ENCODE measurements at regions not wholly inside any gene's neighbourhood (a gene's known extent, or its start where the extent isn't known, plus 50 kb on each side); places are given as distances from the start of the nearest gene placed in this dataset.

- Histone ChIP-seq H3K9ac (ENCODE audit: low read length) (no peak overlapping the region), H3K79me2 (replicated peaks; ENCODE audit: insufficient read depth, low read length) (no peaks in the 10 kb centered on the region), H4K20me1 (ENCODE audit: insufficient read depth) (no peaks in the 10 kb centered on the region), H3K9me3 (ENCODE audit: low read length) (no peaks in the 10 kb centered on the region), H3K4me2 (ENCODE audit: low read length) (no peak overlapping the region), H3K27ac (ENCODE audit: low read length) (no peak overlapping the region), H3K27me3 (ENCODE audit: insufficient read depth, low read depth, low read length) (no peaks in the 10 kb centered on the region), H3F3A (ENCODE audit: insufficient read depth, low read length, poor library complexity, severe bottlenecking) (no peaks in the 10 kb centered on the region), H2AFZ (ENCODE audit: low read depth, low read length) (no peak overlapping the region), H3K9me2 (ENCODE audit: insufficient read depth, low read length) (no peaks in the 10 kb centered on the region), H3K4me3 (ENCODE audit: low read length) (no peak overlapping the region), H3K36me3 (ENCODE audit: insufficient read depth, low read length) (no peaks in the 10 kb centered on the region)
- TF ChIP-seq SMC3 (conservative IDR thresholded peaks at IDR 0.05; ENCODE audit: poor library complexity) (no peak), MXI1 (conservative IDR thresholded peaks at IDR 0.05; ENCODE audit: poor library complexity, severe bottlenecking) (no peak)
Observed at GRCh38 chr3:144762091-144762490, 790.5 kb downstream of the DIPK2A start.

- Histone ChIP-seq H3K27ac (ENCODE audit: low read length) (no peak overlapping the region), H3K27me3 (ENCODE audit: insufficient read depth, low read depth, low read length) (no peaks in the 10 kb centered on the region), H2AFZ (ENCODE audit: low read depth, low read length) (no peak overlapping the region), H3F3A (ENCODE audit: insufficient read depth, low read length, poor library complexity, severe bottlenecking) (no peaks in the 10 kb centered on the region), H4K20me1 (ENCODE audit: insufficient read depth) (no peaks in the 10 kb centered on the region), H3K4me2 (ENCODE audit: low read length) (no peak overlapping the region), H3K79me2 (replicated peaks; ENCODE audit: insufficient read depth, low read length) (no peaks in the 10 kb centered on the region), H3K9me2 (ENCODE audit: insufficient read depth, low read length) (no peaks in the 10 kb centered on the region), H3K36me3 (ENCODE audit: insufficient read depth, low read length) (no peaks in the 10 kb centered on the region), H3K9me3 (ENCODE audit: low read length) (no peaks in the 10 kb centered on the region), H3K4me3 (ENCODE audit: low read length) (no peak overlapping the region), H3K9ac (ENCODE audit: low read length) (no peak overlapping the region)
- no peak for TF ChIP-seq POLR2AphosphoS5 (IDR thresholded peaks at IDR 0.05)
- TF ChIP-seq MXI1 (conservative IDR thresholded peaks at IDR 0.05; ENCODE audit: poor library complexity, severe bottlenecking), result no peak
- TF ChIP-seq TAF1 (IDR thresholded peaks at IDR 0.05; ENCODE audit: low read depth), result no peak
- no peak for TF ChIP-seq CTCF (IDR thresholded peaks at IDR 0.05; ENCODE audit: poor library complexity, severe bottlenecking)
- TF ChIP-seq RAD21 (conservative IDR thresholded peaks at IDR 0.05), result no peak
- no peak for TF ChIP-seq EZH2 (IDR thresholded peaks at IDR 0.05; ENCODE audit: borderline replicate concordance, insufficient read depth, low read length, poor library complexity, severe bottlenecking)
- TF ChIP-seq EP300 (conservative IDR thresholded peaks at IDR 0.05; ENCODE audit: poor library complexity, severe bottlenecking), result no peak
- TF ChIP-seq REST (IDR thresholded peaks at IDR 0.05; ENCODE audit: borderline replicate concordance), result no peak
- TF ChIP-seq SMC3 (conservative IDR thresholded peaks at IDR 0.05; ENCODE audit: poor library complexity), result no peak
Observed at GRCh38 chr3:144763878-144764454, 792.3 kb downstream of the DIPK2A start.
